ENCODE measurements at regions not wholly inside any gene's neighbourhood (a gene's known extent, or its start where the extent isn't known, plus 50 kb on each side); places are given as distances from the start of the nearest gene placed in this dataset.

DNA sequence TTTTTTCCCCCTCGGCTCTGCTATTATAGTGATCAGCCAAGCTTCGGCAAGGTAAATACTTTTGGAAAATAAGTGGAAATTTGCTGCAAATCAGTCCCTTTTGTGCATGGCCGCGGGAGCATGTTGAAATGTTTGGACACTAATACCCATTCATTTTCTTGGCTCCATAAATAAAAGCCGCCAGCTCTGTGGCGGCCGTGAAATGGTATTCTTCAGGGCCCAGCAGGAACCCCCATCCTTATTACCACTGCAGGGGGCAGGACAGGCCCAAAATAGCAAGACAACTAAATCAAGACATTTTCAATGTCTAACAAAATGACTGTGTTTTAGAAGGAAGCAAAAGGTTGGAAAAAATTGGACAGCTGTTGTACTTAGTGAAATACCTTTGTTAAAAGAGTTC is 362.3 kb downstream of the NR2F2 start:
- no peak for DNase-seq

DNA sequence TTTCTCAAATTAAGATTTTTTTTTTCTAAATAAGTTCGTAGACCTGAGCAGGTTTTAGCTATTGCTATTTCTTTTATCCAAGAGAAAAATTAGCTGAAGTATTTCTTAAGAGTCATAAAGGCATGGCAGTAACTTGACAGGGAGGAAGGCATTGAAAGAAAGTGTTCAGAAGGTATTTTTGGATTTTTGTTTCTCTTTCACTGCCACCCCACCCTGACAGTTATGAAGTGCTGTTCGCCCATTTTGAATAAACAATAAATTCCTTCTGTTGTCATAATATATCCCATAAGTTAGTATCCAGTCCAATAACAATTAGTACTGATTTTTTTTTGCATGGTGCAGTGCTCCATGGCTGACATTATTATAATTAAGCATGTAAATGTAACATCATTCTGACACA is 363.0 kb downstream of the NR2F2 start:
- DNase-seq: no peak

DNA sequence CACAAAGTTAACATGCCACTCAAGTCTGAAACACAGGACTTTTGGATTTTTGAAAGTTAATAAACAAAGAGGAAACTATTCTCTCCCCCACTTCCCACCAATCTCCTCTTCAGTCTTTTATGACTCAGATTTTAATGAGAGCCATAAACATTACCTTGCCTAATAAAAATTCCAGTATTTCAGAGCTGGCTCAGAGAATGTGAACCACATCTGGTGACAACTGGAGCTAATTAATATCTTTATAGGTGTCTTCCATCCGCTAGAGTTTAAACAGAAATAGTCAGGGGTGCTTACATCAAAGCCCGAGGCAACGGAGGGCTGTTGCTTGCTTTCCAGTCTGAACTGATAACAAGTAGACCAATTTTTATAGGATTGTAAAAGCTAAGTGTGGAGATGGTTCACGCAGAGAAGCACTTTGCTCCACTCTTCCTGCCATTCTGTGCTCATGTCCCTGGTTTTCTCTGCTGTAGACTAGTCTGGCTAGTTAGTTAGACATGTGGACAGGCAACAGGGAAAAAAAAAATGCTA is 363.6 kb downstream of the NR2F2 start:
- no peak for DNase-seq

DNA sequence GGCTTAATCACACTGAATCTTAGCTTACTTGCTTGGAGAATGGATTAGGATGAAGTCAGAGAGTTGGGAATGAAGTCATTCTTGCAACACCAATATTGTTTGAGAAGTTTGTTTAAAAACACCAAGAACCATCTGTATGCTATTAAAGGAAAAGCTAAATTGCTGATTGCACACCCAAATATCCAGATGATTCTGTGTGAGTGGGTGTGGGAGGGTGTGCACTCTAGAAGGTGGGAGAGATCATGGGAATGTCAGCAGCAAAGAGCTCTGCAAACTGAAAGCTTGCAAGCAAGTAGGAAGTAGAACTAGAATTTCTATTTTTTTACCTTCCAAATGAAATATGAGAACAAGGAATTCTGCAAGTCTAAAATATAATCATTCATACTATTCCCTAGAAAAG is 364.9 kb downstream of the NR2F2 start:
- no peak for DNase-seq

DNA sequence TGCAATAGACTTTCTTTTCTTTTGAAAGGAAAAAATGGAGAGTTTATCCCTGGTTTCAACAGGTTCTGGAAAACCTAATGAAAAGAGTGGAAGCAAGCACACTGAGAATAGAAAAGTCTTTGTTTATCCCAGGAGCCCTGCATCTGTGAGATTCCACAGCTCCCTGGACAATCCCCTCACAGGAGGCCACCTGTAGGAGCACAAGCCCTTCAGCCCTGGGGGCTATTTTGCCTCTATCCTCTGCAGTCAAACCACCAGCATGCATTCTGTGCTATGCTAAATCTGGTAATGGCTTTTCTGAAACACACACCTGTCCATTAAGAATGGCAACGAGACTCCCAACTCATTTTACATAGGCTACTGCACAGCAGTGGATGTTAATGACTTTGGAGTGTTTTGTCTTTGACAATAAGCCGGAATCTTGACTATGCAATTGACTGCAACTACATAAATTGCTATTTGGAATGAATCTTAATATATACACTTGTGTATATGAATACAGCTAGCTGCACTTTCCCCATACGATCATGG is 369.4 kb downstream of the NR2F2 start:
- no peak for DNase-seq

DNA sequence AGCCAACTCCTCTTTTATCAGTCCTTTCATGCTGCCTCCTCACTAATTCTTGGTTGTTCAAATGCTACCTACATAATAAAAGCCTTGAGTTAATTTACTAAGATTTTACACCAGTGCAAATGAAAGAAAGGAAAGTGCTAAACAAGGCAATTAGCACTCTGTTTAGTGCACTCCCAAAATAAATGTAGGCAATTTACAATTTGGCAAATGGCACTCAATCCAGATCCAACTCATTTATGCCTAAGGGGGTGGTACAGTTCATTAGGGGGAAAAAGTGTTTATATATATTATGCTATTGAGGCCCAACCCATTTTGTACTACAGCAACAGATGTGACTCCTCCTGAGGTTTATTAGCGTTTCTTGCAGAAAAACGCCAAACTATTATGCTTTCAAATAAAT is 370.1 kb downstream of the NR2F2 start:
- DNase-seq: no peak

DNA sequence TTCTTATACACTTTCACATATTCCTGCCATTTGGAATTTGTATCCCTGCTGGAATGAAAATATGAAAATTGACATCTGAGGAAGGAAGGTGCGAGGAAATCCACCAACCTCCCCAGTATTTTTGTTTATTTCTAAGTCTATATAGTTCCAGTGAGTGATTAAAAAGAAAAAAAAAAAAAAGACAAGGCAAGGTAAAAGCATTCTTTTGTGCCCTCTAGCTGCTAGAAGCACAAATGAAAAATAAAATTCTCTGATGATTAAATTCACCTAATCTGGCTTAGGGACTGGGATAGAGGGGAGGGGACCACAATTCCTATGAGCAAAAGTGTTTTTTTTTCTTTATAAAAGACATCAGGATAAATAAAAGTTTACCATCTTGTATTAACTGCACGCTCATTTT is 370.9 kb downstream of the NR2F2 start:
- DNase-seq: no peak

DNA sequence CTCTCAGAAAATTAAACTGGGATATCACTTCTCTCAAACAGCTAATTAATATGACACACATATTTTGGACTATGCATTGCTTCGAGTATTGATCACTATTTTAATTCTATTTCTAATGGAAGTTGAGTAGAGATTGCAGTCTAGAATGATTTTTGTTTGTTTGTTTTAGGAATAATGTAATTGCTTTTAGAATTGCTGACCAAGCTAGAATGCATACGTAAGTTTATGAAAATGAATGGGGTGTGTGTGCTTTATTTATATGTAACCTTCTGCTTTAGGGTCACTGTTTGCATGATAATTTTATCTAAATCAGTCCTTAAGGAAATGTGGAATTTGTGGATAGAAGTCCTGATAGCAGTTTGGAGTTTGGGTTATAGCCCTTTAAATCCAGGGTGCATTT is 371.4 kb downstream of the NR2F2 start:
- DNase-seq: no peak

DNA sequence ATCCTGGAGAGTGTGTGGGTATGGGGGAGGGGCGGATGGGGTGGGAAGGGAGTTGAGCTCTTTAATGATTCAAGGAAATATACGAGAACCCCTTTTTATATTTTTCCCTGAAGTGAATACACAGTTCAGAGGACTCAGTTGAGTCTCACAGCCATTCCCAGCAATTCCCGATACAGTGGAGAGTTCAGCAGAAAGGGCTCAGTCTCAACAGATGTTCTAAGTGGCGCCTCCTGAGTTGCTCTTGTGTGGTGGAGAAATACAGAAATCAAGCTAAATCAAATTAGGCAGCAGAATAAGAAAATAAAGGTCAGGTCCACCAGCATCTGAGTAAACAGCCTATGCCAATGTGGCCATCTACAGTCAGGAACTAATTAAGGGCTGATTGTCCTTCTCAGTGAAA is 372.1 kb downstream of the NR2F2 start:
- DNase-seq: no peak

DNA sequence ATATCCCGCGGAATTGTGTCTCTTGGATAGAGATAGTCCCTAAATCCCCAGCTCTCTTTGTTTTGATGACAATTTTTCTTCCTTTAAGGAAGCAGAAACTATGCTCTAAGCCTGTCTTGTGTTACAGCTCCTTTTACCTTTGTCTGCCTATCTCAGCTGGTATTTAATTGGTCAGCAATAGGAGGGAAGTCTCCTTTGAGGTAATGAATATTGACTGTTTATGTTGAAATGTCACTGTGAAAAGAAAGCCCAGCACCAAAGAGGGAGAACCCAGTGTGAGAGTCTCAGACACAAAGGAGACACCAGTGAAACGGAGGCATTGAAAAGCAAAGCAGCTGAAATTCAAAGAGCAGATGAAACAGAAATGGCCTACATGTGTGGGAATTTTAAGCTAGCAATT is 372.6 kb downstream of the NR2F2 start:
- no peak for DNase-seq

DNA sequence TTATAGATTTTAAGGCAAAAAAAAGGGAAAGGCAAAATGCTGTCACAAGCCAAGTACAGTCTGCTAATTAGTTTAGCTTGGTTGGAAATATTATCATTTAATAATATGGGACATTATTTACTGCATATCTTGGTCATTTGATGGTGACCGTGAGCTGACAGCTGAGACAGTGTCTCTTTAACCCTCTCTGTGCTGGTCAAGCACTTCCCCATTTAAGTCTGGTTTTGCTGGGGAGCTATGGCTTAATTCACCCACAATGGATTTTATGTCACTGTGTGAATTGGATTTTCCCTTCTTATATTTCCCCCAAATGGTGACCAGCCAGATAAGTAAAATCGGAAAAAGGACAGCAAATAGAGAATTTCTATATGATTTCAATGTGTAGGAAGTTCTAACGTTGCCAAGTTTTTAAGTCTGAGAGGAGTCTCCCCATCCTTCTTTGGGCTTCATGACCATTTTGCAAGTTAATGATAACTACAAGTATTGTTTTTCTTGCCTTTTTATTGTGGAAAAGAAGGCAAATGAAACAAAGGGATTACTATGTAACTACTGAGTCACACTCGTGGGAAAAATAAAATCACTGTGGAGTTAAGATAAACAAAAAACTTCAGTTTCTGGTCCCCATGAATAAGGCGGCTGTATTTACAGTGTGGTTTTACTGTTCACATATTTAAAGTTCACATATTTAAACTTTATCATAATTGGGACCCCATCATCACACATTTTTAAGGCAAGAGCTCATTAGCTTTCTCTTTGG is 373.5 kb downstream of the NR2F2 start:
- no peak for DNase-seq

DNA sequence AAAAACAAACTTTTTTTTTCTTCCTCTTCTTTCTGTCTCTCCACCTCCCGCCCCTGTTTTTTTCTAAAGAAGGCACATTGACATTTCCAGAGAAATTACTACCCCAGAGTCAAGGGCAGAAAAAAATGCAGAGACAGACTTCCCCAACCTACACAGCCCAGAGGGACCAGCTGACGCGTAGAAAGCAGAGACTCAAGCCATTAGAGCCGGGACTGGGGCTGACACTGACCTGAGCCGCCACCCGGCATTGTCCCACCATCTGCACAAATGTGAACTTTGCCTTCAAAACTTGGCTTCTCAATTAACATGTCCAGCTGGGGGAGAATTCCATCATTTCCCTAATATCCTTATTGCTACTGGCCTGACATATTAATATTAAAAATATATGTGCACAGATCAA is 385.6 kb downstream of the NR2F2 start:
- no peak for DNase-seq

DNA sequence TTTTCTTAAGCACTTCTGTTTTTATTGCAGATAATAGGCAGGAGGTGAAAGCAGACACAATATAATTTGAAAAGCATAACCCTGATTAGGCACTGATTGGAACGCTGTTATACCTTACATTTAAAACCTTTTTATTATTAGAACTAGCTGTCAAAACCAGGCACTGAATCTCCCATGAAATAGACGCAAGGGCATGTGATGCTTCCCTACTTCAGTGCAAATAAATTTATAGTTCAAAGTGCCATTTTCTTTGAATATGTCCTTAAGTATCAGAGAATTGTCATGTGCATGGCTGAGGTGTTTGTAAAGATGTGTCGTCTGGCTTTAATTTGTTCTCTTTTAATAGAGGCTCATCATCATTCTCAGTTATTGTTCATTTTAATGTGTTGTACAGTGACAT is 386.0 kb downstream of the NR2F2 start:
- DNase-seq: no peak

DNA sequence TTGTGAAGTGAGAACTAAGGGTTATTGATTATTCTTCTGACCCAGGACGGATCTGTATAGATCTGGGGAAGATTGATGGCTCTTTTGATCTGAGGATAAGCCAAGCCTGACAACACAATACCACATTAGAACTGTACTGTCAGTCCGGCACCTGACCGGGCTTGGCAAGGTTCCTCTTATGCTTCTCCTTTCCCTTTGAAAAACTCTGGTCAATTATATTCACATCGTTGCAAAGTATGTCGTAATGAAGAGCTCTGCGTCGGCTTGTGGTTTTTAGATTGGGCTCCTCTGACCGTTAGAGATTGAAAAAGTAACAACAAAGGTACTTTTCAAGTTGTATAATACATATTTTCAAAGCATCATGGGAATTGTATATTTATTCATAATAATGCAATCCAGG is 389.8 kb downstream of the NR2F2 start:
- DNase-seq: no peak

DNA sequence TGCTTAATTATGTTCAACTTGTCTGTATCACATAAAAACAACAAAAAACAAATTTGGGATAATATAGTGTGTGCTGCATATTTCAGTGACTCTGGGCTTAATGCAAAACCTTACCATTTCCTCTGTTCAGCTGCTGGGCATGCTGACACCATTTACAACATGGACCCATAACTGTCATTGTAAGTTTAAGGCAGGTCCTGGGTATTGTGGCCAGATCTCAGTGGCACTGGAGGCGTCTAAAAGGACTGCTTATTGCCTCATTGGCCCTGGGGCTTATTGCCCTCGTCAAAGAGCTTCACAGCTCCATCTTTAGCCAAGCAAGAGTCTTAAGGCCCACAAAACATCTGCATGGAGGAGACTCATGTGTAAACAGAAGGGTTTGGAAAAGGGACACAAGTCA is 390.2 kb downstream of the NR2F2 start:
- no peak for DNase-seq

DNA sequence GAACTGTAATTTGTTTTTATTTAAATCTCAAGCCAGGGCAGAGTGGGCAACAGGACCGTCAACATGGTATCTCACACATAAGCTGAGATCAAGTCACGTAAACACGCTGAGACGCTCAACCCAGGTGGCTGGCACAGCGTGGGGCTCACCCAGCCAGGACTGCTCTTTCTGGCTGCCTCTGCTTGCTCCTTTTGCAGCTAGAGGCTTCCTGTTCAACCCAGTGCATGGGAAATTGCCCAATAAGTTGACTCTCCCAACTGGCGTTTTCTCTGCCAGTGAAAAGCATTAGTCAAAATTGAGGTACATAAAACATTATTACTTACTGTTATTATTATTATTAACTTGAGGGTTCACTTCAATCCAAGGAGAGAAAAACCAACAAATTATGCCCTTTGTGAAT is 398.1 kb downstream of the NR2F2 start:
- no peak for DNase-seq

DNA sequence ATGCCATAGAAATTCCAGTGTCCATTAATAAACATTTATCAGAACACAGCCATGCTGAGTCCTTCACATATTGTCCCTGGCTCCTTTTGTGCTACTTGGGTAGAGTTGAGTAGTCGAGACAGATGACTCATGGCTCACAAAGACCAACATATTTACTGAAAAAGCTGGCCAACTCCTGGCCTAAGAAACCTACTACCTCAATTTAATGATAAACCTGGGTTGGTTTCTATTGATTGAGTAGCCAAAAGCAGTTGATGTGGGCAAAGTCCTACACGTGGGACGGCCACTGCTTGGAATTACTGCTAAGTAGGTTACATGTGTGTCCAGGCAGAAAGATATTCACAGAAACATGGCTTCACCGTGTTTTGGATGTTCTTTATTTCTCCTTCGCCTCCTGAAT is 402.2 kb downstream of the NR2F2 start:
- DNase-seq: no peak

DNA sequence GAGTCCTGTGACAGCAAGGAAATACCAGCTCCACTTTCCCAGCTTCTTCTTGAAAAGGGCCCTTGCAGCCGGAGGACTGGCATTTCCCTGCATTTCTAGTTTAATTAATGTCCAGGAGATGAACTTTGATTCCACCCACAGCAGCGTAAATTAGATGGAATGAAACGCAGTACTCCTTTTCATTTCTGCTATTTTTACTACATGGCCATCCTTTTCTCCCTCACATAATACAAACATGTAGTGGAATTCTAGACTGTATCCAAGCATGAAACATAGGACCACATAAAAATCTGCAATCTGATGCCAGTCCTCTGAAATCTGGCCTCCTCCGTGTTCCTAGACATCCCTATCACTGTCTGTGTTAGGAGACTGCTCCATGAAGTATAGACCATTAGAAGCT is 403.2 kb downstream of the NR2F2 start:
- no peak for DNase-seq

DNA sequence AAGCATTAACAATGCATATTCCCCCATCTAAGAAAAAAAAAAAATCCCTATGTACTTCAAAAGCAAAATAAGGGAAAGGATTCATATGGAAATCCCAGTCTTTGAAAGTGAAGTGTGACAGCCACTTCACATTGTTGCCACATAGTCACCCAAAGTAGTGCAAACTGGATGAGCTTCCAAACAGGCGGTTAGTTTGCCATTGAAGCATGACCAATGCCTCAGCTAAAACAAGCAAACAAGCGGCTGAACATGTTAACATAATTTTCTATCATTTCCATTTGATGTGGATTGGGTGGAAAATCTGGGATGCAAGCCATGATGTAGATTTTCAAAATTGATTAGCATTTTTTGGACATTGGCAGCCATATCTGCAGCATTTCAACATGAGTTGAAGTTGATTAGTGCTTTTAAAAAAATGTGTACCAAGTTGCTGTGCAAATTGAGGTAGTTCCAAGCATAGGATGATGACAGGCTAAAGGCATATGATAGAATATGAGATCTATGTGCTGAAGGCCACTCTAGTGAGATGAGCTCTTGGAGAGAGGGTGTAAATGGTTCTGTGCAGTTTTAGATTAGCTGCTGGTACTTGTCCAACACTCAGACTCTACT is 405.2 kb downstream of the NR2F2 start:
- DNase-seq: no peak

DNA sequence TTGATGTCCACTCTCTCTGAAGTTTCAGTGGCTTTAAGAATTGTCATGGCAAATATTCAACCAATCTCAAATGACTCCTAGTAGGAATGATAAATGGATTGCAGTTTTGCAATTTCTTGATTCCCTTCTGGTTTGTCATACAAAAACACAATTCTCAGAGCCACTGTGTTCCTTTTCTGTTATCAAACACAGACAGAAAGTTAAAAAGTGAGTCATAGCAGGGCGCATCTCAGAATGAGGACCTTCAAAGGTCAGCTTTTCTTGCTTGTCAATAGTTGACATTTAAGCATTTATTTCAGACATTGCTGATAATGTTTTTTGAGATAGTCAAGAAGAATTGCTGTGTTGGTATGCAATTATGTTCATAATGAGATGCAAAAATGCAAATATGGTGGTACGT is 405.9 kb downstream of the NR2F2 start:
- DNase-seq: no peak

DNA sequence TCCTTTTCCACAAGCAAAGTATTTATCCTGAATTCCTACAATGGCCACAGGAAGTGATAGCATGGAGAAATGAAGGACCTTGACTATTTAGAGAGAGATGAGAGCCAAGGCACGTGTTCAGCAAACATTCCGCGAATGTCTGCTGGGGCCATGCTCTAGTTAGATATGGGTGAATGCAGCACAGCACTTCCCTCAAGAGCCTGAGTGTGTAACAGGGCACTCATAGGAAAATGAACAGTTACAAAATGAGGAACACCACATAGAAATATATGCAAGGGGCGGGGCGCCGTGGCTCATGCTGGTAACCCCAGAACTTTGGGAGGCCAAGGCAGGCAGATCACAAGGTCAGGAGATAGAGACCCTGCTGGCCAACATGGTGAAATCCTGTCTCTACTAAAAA is 406.9 kb downstream of the NR2F2 start:
- no peak for DNase-seq

DNA sequence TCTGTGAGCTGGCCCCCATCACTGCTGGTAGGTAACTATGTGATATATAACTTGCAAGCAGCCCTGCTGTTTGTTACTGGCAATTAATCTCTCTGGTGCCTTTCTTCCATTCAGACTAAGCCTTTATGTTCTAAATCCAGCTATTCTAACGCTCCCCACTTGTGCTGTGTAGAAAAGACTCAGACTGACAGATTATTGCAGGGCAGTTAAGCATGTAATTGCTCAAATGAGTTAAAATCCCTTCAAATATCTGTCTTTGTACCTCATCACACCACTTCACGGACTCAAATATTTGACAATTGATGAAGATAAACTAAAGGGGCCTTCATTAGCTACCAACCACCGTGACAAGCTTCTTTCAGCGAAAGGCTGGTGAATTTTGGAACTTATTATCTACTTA is 416.2 kb downstream of the NR2F2 start:
- DNase-seq: no peak

DNA sequence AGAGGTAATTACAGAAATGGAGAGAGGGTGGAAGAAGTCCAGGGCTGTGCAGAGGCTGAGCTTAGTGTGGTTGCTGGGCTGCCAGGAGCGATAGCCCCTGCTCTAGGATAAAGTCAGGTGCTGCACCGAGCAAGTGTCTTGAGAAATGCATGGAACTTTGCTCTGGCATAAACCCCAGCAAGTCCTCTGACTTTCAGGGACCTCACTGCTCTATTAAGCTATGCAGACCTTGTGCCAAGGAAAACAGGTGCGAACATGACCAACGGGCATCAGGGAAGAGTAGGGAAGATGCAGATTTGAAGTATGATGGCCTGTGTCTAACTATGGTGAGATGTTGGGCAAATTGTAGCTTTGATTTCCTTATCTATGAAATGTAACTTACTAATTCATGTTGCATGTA is 416.8 kb downstream of the NR2F2 start:
- no peak for DNase-seq

DNA sequence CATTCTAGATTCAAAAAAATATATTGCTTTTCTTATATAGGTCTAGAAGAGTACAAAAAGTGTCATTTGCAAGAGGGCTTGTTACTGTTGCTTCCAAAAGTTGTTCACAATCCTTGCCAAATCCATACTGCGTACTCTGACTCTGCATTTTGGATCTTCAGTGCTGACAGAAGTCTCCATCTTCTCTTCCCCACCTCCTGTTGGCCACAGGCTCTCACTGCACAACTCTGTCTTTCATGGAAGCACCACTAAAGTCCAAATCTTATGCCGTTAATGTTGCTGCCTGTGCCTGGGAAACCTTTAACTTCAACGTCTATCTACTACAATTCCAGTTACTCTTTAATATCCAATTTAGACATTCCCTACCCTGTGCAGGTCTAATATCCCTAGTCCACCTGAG is 419.9 kb downstream of the NR2F2 start:
- no peak for DNase-seq

DNA sequence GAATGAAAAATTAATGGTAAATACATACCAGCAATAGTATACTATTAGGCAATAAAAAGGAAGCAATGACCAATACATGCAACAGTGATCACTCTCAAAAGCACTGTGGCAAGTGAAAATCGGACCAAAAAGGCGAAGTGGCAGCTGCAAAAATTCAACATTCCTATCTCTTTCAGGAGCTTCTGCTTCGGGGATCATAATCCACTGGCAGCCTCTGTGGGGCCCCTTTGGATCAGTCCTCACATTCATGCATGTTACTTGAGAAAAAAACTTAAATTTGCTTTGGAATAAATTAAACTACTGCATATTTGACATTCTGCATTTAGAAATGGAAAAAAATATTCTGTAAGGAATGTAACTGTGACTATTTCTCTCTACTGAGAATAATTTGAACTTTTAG is 425.6 kb downstream of the NR2F2 start:
- DNase-seq: no peak
